ENCODE measurements at regions not wholly inside any gene's neighbourhood (a gene's known extent, or its start where the extent isn't known, plus 50 kb on each side); places are given as distances from the start of the nearest gene placed in this dataset.
"Not testable (repeated sequence)": the region's sequence is repeated elsewhere in the genome, so short reads cannot be mapped to it uniquely, and the experiment has no call there.

- not testable (repeated sequence) for DNase-seq (ENCODE audit: low spot score)
Observed at GRCh38 chr1:222470252-222470805, 77.6 kb downstream of the HHIPL2 start.

GRCh38 chr1:222466150-222466865, 81.6 kb downstream of the HHIPL2 start:
- no peak for DNase-seq (ENCODE audit: low spot score)

- DNase-seq (ENCODE audit: low spot score): peak; percentile 97
Observed at GRCh38 chr1:222465211-222466041, 82.5 kb downstream of the HHIPL2 start.

GRCh38 chr1:222464841-222465210, 83.1 kb downstream of the HHIPL2 start:
- peak; percentile 45 for DNase-seq (ENCODE audit: low spot score)

GRCh38 chr1:222463059-222463730, 84.7 kb downstream of the HHIPL2 start:
- no peak for DNase-seq (ENCODE audit: low spot score)

DNA sequence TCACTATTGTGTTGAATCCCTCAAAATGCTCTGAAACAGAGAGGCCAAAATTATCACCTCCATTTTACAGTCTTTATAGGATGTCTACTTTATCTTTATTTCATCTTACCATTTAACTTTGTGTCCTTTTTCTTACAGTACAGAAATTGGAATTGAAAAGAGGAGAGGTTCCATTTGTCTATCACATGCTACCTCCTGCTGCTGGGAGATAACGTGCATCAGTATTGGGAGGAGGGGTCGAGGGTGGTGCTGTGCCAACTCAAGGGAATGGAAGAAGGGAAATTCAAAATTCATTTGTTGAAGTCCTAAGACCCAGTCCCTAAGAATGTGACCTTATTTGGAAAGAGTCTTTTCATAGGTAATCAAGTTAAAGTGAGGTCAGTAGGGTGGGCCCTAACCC, 85.3 kb downstream of the HHIPL2 start:
- no peak for DNase-seq (ENCODE audit: low spot score)

DNA sequence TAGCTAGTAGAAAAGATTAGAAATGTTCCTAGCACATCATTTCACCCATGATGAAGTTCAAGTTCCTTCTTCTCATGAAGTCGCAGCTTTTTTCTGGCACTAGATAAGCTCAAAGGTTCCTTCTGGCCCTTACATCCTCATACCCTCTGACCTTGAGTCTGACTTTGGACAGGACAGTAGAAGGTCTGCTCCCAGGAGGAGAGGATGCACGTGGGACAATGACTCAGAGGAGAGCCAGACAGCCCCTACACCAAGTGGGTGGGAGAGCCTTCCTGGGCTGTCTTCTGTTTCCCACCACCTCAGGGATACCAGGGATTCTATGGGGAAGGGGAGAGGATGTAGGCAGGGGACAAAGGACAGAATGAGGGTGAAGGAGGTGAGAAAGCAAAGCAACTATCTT, 86.0 kb downstream of the HHIPL2 start:
- DNase-seq (ENCODE audit: low spot score): no peak

DNA sequence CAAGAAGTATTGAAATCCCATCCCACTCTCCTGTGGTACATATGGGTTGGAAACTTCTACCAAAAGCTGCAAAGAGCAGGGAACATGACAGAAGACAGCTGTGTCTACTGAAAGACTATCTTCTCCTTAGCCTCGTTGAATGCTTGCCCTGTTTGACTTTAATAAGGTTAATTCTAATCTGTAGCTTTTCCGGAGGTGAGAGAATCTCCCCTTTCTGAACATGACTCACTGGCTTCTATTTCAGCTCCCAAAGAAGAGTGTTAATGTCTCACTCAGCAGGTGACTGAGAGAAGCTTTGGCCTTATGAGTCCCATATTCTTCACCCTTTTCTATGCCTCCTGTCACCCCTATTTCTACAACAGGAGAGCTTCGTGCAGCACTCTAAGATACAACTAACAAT, 88.3 kb downstream of the HHIPL2 start:
- no peak for DNase-seq (ENCODE audit: low spot score)

DNA sequence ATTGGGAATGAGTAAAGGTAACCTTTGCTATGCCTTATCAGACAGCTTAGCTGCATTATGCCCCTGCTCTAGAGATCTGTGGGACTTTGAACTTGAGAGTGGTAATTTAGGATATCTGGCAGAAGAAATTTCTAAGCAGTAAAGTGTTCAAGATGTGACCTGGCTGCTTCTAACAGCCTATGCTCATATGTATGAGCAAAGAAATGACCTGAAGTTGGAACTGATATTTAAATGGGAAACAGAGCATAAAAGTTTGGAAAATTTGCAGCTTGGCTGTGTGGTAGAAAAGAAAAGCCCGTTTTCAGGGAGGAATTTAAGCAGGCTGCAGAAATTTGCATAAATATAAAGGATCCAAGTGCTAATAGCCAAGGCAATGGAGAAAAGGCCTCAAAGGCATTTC, 90.4 kb downstream of the HHIPL2 start:
- no peak for DNase-seq (ENCODE audit: low spot score)

- no peak for DNase-seq (ENCODE audit: low spot score)
Observed at GRCh38 chr1:222457084-222457483, 90.8 kb downstream of the HHIPL2 start.

DNA sequence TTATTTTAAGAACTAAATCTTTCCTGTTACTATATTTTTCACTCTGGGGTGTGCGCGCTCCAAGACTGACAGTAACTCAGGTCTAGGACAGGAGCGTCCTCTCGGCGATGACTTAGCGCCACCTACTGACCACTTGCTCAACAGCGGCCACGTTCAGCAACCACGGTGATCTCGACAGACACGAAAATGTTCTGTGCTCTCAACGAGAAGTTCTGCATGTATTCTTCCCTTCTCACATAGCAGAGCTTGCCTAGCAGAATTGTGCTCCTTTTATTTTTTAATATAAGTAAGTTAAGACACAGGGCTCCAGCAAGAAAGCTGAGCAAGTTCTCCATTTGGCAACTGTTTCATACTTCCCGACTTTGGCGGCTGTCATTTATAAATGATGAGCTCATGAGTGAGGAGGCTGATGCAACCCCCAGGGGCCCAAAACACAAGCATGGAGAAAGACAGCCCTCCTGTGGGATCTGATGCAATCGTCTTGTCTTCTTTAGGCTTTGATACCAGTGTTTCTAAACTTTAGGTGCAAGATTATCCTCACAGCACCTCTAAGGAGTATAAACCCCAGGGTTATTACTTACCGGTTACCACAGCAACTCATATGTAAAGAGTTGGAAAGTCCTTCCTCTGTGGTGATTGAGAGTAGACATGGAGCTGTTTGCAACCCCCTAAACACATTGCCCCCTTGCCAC, 92.6 kb downstream of the HHIPL2 start:
- peak; percentile 87 for DNase-seq (ENCODE audit: low spot score)

- peak; percentile 85 for DNase-seq (ENCODE audit: low spot score)
Observed at GRCh38 chr1:222454782-222455181, 93.1 kb downstream of the HHIPL2 start.

DNA sequence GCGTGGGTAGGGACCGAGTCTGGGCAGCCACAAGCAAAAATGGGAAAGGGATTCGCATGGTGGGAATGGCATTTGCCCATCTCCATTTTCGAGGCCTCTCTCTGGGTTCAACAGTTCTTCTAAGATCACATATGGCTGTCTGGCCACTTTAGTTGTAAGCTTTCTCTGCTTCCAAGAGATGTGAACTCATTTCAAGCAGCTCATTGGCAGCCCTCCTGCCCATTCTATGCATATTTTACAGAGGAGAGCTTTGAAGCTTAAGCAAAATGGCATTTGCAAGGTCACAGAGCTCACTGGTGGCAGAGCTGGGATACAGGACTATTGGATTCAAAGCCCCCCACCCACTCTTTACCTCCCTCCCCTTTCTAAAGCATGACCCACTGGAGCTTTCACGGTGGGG, 93.7 kb downstream of the HHIPL2 start:
- DNase-seq (ENCODE audit: low spot score): peak; percentile 35

GRCh38 chr1:222452031-222452430, 95.9 kb downstream of the HHIPL2 start:
- DNase-seq (ENCODE audit: low spot score): no peak

GRCh38 chr1:222443566-222443965, 104.3 kb downstream of the HHIPL2 start:
- no peak for DNase-seq (ENCODE audit: low spot score)

DNA sequence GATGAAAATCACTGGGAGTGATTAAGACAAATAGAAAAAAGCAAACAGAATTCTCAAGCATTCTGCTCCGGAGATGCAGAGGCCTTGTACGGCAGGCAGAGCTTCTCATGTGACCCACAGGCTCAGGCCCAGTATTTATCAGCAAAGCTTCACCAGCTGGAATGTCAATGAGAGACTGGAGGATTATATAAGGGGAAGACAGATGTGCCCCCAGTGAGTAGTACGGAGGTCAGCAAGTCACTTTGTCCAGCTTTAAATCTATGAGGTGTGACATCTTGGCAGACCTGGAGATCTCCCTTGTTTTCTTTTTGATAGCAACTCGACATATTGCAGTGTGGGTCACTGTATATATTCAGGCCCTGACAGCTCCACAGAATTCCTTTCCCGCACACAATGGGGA, 106.8 kb downstream of the HHIPL2 start:
- no peak for DNase-seq (ENCODE audit: low spot score)

DNA sequence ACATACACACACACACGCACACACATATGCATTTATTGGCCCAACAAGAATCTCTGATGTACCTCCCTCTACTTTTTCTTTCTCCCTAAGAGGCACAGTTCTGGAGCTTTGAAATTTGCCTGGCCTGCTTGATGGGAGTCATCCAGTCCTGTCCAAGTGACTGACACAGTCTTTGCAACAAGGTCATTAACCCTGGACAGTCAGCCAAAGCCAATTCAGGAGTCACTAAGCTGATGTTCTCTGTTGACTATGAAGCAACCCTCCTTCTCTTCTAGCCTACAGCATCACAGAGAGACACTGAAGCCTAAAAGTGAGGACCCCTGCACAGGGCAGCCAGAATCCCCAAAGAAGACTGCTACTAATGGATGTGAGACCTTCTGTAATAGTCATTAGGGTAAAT, 123.1 kb downstream of the HHIPL2 start:
- DNase-seq (ENCODE audit: low spot score): no peak

GRCh38 chr1:222421380-222421779, 126.5 kb downstream of the HHIPL2 start:
- DNase-seq (ENCODE audit: low spot score): no peak

DNA sequence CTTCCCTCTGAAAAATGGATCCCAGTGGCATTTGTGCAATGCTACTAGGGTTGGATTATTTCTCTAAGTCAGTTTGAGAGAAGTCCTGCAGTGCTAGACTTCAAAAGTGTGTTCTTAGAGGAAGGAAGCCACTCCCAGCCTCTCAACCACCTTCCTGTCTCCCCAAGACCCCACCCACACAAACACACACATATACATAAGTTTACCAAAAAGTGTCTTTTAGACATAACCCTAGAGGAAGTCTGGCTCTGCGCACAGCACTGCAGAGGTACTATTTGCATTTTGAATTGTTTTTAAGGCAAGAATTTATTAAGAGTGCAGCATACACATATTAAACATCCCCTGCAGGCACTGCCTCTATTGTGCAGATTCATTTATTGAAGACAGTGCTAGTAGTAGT, 127.3 kb downstream of the HHIPL2 start:
- no peak for DNase-seq (ENCODE audit: low spot score)

DNA sequence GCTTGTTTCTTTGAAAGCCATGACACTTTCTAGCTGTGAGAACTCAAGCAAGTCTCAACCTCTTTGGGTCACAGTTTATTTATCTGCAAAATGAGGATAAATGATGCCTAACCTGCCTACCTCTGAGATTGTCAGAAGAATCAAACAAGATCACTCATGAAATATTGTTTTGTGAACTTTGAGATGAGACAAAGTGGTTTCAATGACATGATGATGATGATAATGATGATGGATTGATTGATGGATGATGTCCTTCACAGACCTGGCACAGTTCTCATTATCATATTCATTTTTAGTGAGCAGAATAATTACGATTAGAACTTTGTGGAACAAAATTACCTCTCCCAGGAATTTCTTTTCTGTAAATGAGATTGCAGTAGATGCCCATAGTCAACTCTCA, 129.2 kb downstream of the HHIPL2 start:
- DNase-seq (ENCODE audit: low spot score): no peak

DNA sequence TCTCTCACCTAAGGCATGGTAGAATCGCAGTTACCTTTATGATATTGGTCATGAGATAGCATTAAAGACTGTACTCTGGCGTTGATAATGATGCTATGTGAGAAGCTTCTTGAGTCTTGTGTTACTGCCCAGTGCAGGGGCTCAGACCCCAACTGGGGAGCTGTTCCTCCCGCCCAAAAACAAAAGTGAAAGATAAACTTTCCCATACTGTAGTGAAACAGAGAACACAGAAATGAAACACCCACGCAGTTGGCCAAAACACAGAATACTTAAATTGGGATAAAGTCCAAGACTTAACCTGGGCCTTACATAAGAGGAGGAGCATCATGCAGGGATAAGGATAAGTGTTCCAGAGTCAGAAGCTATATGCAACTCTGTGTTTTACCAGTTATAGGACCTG, 130.6 kb downstream of the HHIPL2 start:
- DNase-seq (ENCODE audit: low spot score): no peak

All from AG20443 (cell line).